Neural cell (in vitro differentiated cells): ENCODE measurements at regions not wholly inside any gene's neighbourhood (a gene's known extent, or its start where the extent isn't known, plus 50 kb on each side); places are given as distances from the start of the nearest gene placed in this dataset.

Experiments used
- EP300 ChIP-seq: fragments of 450-650 bp; conservative IDR thresholded peaks from 2 replicates; pipeline ENCODE4 v1.6.1; 2014; ENCODE audit warnings: antibody characterized with exemption, mild to moderate bottlenecking, moderate library complexity; ENCODE audit not compliant: poor library complexity, severe bottlenecking
- POLR2AphosphoS5 ChIP-seq: IDR thresholded peaks from 2 replicates; pipeline ENCODE4 v1.6.1; 2012
- TF ChIP-seq, protein P1 (sequence below): fragments of 450-650 bp; IDR thresholded peaks from 2 replicates; pipeline ENCODE4 v1.5.1; 2014; ENCODE audit warnings: antibody characterized with exemption, mild to moderate bottlenecking, moderate library complexity; ENCODE audit not compliant: poor library complexity, severe bottlenecking

DNA sequence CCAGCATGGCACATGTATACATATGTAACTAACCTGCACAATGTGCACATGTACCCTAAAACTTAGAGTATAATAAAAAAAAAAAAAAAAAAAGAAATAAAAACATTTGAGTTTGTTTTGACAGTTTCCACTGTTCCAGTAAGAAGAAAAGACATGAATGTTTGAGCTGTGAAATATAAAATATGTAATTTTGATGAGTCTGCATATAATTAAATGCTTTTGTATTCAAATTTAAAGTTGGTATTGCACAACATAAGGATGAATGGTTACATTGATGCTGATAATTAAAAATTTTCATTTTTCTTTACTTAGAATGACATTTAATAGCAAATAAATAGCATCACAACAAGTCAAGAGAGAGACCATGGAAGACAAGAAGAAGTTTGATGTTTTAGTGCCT lies 212.0 kb upstream of the RRP15 start:
- TF ChIP-seq EP300 (no peak), POLR2AphosphoS5 (no peak)
- TF ChIP-seq, protein P1, sequence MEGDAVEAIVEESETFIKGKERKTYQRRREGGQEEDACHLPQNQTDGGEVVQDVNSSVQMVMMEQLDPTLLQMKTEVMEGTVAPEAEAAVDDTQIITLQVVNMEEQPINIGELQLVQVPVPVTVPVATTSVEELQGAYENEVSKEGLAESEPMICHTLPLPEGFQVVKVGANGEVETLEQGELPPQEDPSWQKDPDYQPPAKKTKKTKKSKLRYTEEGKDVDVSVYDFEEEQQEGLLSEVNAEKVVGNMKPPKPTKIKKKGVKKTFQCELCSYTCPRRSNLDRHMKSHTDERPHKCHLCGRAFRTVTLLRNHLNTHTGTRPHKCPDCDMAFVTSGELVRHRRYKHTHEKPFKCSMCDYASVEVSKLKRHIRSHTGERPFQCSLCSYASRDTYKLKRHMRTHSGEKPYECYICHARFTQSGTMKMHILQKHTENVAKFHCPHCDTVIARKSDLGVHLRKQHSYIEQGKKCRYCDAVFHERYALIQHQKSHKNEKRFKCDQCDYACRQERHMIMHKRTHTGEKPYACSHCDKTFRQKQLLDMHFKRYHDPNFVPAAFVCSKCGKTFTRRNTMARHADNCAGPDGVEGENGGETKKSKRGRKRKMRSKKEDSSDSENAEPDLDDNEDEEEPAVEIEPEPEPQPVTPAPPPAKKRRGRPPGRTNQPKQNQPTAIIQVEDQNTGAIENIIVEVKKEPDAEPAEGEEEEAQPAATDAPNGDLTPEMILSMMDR, result no peak
